ENCODE measurements at regions not wholly inside any gene's neighbourhood (a gene's known extent, or its start where the extent isn't known, plus 50 kb on each side); places are given as distances from the start of the nearest gene placed in this dataset.

DNA sequence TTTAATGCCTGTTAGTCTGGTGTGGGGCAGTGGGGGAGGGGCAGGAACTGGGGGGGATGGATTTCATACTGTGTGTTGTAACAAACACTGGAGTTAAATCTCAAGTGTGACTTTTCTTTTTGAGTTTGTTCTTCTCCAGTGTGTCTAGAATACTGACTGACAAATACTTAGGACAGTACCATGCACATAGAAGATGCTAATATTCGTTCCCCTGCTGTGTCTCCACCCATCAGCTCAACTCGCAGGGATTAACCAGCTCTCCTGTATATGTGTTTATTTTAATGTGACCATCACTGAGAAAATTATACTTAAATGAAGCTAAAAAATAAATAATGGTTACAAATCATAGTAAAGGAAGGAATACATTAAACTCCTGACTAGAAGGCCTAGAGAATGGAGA lies 150.9 kb upstream of the E2F8 start:
- Histone ChIP-seq H3K27me3 (no peaks in the 10 kb centered on the region), H3K4me1 (peaks cover 12% of the 10 kb centered on the region), H4K20me1 (no peaks in the 10 kb centered on the region), H3K27ac (no peak overlapping the region), H3K4me3 (no peak overlapping the region), H3K4me2 (no peak overlapping the region), H3K9me3 (no peaks in the 10 kb centered on the region), H3K9ac (no peak overlapping the region), H3K36me3 (no peaks in the 10 kb centered on the region)
- TF ChIP-seq Cebpa-rat (IDR thresholded peaks at IDR 0.05), result no peak

DNA sequence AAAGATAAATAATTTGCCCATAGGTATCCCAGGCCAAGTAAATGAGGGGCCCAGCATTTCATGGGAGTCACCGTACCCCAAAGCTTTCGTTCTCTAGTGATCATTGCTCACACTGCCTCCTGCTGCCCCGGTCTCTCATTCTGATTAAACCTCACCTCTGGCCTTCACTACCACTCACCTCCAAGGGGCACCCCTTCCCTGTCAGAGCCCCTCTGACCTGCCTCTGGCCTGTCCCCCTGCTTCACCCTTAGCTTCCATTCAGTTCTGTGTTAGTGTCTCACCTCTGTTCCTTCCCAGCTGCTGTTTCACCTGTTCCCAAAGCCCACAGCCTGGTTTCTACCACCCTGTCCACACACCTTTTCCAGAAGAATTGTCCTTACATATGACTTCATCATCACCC lies 150.3 kb upstream of the E2F8 start:
- Histone ChIP-seq H3K9me3 (no peaks in the 10 kb centered on the region), H3K4me1 (peaks cover 12% of the 10 kb centered on the region), H3K27ac (no peak overlapping the region), H4K20me1 (no peaks in the 10 kb centered on the region), H3K4me3 (no peak overlapping the region), H3K4me2 (no peak overlapping the region), H3K36me3 (no peaks in the 10 kb centered on the region), H3K27me3 (no peaks in the 10 kb centered on the region), H3K9ac (no peak overlapping the region)
- no peak for TF ChIP-seq Cebpa-rat (IDR thresholded peaks at IDR 0.05)

DNA sequence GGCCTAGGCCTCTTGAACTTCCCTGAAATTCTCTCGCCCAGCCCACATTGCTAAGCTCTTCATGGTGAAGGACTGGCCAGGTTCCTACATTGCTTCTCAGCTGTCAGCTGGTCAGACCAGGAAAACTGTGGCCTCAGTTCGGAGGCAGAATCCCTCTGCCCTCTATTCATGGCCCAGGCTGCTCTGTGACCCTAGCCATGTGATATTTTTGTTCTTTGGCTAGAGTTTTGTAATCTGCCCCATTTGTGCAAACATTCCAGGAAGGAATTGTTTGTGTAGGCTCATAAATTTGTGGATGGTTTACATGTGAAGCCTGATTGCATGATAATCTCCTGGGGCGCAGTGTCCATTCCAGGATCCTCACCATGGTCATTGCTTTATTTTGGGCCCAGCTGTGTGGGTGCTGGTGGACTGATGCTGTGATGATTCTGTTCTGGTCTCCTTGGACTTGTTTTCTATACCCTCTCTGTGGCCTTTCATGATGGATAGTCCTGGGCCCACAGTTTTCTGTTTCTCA lies 149.1 kb upstream of the E2F8 start:
- no peaks in the 10 kb centered on the region for H3K27me3 ChIP-seq
- H3K4me1 ChIP-seq, result peaks cover 11% of the 10 kb centered on the region
- no peak overlapping the region for H3K9ac ChIP-seq
- no peak overlapping the region for H3K27ac ChIP-seq
- H3K9me3 ChIP-seq, result no peaks in the 10 kb centered on the region
- H3K4me3 ChIP-seq, result no peak overlapping the region
- H3K36me3 ChIP-seq, result no peaks in the 10 kb centered on the region
- H4K20me1 ChIP-seq, result no peaks in the 10 kb centered on the region
- no peak for TF ChIP-seq Cebpa-rat (IDR thresholded peaks at IDR 0.05)
- no peak overlapping the region for H3K4me2 ChIP-seq

DNA sequence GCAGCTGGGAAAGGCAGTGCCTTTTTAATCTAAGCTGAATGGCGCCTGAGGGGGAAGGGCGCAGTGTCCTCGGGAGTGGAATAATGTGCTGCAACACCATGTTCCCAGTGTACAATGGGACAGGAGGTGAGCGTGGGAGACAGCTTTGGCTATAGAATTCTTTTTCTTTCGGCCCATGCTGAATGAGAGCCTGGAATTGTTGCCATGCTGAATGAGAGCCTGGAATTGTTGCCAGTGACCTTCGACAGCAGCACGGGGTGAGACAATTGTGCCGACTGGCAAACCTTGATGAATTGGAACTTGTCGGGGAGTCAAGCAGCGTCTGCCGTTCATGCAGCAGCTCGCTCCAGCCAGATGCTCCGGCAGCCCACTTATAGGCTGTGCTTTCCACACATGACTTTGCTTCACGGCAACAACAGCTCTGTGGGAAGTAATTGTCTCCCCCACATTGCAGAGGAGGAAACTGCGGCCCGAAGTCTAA lies 141.4 kb upstream of the E2F8 start:
- H4K20me1 ChIP-seq, result no peaks in the 10 kb centered on the region
- H3K4me1 ChIP-seq, result peaks cover 19% of the 10 kb centered on the region
- no peaks in the 10 kb centered on the region for H3K36me3 ChIP-seq
- no peaks in the 10 kb centered on the region for H3K27me3 ChIP-seq
- H3K4me2 ChIP-seq, result no peak overlapping the region
- H3K9ac ChIP-seq, result no peak overlapping the region
- H3K27ac ChIP-seq, result no peak overlapping the region
- H3K9me3 ChIP-seq, result no peaks in the 10 kb centered on the region
- no peak overlapping the region for H3K4me3 ChIP-seq
- TF ChIP-seq Cebpa-rat (IDR thresholded peaks at IDR 0.05), result no peak

DNA sequence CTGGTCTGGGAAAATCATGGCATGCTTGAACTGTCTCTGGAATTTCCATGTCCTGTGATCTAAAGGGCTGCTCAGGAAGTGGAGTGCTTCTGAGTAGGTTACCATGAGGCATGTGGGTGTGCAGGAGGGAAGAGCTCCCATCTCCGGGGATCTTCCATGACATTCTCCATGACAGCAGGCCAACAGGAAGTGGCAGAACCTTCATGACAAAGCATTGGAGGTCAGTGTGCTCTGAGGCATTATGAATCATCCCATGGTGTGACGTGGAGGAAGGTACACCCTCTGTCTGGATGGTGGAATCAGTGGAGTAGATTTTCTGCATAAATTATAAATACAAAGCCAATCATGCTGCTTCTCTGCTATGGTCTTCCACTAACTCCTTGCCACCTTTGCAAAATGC lies 139.6 kb upstream of the E2F8 start:
- H4K20me1 ChIP-seq, result no peaks in the 10 kb centered on the region
- no peak overlapping the region for H3K4me2 ChIP-seq
- no peaks in the 10 kb centered on the region for H3K9me3 ChIP-seq
- H3K36me3 ChIP-seq, result no peaks in the 10 kb centered on the region
- H3K4me3 ChIP-seq, result no peak overlapping the region
- H3K9ac ChIP-seq, result no peak overlapping the region
- no peak overlapping the region for H3K27ac ChIP-seq
- peaks cover 23% of the 10 kb centered on the region for H3K4me1 ChIP-seq
- no peak for TF ChIP-seq Cebpa-rat (IDR thresholded peaks at IDR 0.05)
- no peaks in the 10 kb centered on the region for H3K27me3 ChIP-seq

DNA sequence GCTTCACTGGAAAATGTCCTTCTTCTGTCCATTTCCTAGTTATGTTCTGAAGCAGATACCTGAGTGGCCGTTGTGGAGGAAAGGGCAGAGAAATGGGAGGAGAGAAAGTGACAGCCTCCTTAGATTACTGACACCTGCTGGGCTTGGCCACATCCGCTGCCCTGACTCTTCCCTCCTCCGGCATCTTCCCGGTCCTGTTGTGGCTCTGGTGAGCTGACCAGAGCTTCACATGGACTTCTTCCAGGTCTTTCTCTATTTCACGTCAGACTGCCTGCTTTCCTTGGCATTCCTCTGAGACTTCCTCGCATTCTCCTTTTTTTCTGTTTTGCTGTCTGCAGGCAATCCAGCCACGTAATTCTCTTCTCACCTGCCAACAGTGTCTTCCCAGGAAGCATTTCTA lies 138.7 kb upstream of the E2F8 start:
- no peaks in the 10 kb centered on the region for H4K20me1 ChIP-seq
- H3K9me3 ChIP-seq, result no peaks in the 10 kb centered on the region
- H3K27ac ChIP-seq, result no peak overlapping the region
- no peaks in the 10 kb centered on the region for H3K36me3 ChIP-seq
- no peak overlapping the region for H3K4me2 ChIP-seq
- no peak overlapping the region for H3K9ac ChIP-seq
- no peak overlapping the region for H3K4me3 ChIP-seq
- TF ChIP-seq Cebpa-rat (IDR thresholded peaks at IDR 0.05), result no peak
- no peaks in the 10 kb centered on the region for H3K27me3 ChIP-seq
- H3K4me1 ChIP-seq, result peaks cover 27% of the 10 kb centered on the region

DNA sequence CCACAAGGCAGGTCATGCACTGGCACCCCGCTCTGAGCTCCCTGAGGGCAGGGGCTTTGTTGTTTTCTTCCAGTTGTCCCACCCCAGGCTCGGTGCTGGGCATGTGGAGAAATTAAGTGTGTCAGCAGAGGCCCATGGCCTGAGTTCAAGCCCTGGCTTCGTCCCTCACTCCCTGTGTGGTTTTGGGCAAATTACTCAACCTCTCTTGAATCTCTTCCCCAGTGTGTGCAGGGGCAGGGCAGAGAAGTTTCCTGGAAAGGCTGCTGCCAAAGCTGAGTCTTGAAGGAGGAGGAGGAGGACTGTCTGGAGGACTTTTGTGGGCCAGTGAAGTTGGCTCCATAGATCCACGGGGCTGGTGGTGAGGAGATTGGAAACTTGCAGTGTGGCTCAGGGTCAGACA lies 138.1 kb upstream of the E2F8 start:
- no peaks in the 10 kb centered on the region for H4K20me1 ChIP-seq
- no peak for TF ChIP-seq Cebpa-rat (IDR thresholded peaks at IDR 0.05)
- H3K4me3 ChIP-seq, result no peak overlapping the region
- no peaks in the 10 kb centered on the region for H3K9me3 ChIP-seq
- H3K4me1 ChIP-seq, result peaks cover 30% of the 10 kb centered on the region
- H3K36me3 ChIP-seq, result no peaks in the 10 kb centered on the region
- H3K9ac ChIP-seq, result no peak overlapping the region
- no peak overlapping the region for H3K27ac ChIP-seq
- peak overlapping the region; percentile 61 for H3K4me2 ChIP-seq
- H3K27me3 ChIP-seq, result no peaks in the 10 kb centered on the region

DNA sequence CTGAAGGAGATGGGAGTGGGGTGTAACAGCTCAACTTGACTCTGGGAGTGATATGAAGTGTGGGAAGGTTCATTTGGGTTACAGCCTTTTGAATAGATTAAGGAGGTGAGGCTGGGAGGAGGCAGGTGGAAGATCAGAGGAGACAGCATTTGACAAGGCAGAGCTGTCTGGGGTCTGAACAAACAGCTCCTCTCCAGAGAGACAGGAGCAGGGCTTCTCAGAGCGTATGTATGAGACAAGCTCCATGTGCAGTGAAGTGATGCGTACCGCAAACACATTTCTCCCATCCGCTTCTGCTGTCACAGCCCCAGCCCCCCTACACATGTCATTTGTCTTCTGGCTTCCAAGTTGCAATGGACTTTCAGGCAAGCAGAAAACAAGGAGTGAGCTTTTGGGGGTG lies 137.1 kb upstream of the E2F8 start:
- H3K27ac ChIP-seq, result no peak overlapping the region

DNA sequence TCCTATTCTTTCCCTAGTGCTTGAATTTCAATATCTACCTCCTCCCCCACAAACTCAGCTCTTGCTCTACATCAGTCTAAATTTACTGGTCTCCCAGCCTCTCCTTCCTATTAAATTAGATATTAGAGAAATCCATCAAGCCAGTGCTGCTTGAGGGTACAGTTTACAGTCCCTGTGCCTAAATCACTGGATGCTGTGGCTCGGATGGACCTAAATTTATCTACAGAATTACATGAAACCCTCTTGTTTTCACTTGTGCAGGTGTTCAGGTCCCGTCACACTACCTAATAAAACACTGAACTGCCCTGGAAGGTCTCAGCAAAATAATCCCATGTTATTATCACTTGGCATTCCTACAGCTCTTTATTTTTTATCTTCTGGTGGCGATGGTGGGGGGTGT lies 134.7 kb upstream of the E2F8 start:
- Histone ChIP-seq H3K4me1 (peaks cover 45% of the 10 kb centered on the region), H4K20me1 (no peaks in the 10 kb centered on the region)
- TF ChIP-seq Cebpa-rat (IDR thresholded peaks at IDR 0.05), result no peak

More for the DNA sequence above, 137.1 kb upstream of the E2F8 start:
- Histone ChIP-seq H3K36me3 (no peaks in the 10 kb centered on the region), H3K9ac (no peak overlapping the region), H3K4me3 (no peak overlapping the region), H3K9me3 (no peaks in the 10 kb centered on the region), H4K20me1 (no peaks in the 10 kb centered on the region), H3K4me2 (peak overlapping the region; percentile 61), H3K27me3 (no peaks in the 10 kb centered on the region), H3K4me1 (peaks cover 30% of the 10 kb centered on the region)
- TF ChIP-seq Cebpa-rat (IDR thresholded peaks at IDR 0.05), result no peak

DNA sequence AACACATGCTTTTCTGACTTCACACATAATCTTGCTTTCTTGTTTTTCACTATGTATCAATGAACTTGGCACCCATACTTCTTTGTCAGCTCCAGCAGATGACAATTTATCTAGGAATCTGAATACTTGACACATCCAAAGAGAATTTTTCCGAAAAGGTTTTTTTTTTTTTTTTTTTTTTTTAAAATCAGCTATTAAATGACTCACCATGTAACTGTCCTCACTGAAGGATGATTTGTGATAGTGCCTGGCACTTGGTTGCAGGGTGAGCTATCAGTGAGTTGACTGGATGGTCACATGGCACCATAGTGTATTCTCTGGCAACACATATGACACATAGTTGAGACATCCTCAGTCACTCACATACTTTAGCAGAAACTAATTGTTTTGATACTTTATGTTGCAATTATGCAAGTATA lies 133.4 kb upstream of the E2F8 start:
- Histone ChIP-seq H4K20me1 (no peaks in the 10 kb centered on the region), H3K27ac (no peak overlapping the region), H3K4me2 (no peak overlapping the region; the same call in 1 of the 2 replicates), H3K4me3 (no peak overlapping the region), H3K36me3 (no peaks in the 10 kb centered on the region), H3K27me3 (no peaks in the 10 kb centered on the region), H3K4me1 (peaks cover 58% of the 10 kb centered on the region), H3K9ac (no peak overlapping the region), H3K9me3 (no peaks in the 10 kb centered on the region)
- TF ChIP-seq Cebpa-rat (IDR thresholded peaks at IDR 0.05), result no peak

More for the DNA sequence above, 134.7 kb upstream of the E2F8 start:
- no peaks in the 10 kb centered on the region for H3K36me3 ChIP-seq
- H3K4me3 ChIP-seq, result no peak overlapping the region
- H3K4me2 ChIP-seq, result no peak overlapping the region
- H3K9me3 ChIP-seq, result no peaks in the 10 kb centered on the region
- H3K9ac ChIP-seq, result no peak overlapping the region
- no peaks in the 10 kb centered on the region for H3K27me3 ChIP-seq
- no peak overlapping the region for H3K27ac ChIP-seq

DNA sequence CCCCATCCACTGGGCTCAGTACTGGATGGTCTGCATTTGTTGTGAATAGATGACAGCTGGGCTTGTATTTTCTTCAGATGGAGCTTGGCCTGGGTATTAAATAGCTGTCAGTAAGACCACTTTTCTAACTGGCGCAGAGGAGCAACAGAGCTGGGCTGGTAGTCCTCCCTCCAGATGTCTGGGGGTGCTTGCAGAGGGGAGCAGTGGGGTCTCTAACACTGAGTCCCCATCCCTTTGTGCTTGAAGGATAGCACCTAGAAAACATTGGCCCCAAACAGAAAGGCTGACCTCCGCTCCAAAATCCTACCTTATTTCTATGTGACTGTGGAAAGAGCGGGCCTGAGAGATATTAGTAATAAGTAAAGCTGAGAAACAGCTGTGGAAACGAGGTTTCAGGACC lies 131.6 kb upstream of the E2F8 start:
- Histone ChIP-seq H3K27me3 (no peaks in the 10 kb centered on the region), H4K20me1 (no peaks in the 10 kb centered on the region), H3K4me1 (peaks cover 59% of the 10 kb centered on the region), H3K36me3 (no peaks in the 10 kb centered on the region), H3K4me3 (no peak overlapping the region), H3K9ac (no peak overlapping the region), H3K9me3 (no peaks in the 10 kb centered on the region), H3K27ac (no peak overlapping the region), H3K4me2 (no peak overlapping the region)
- no peak for TF ChIP-seq Cebpa-rat (IDR thresholded peaks at IDR 0.05)

Measured in BLaER1 (cell line).